ENCODE measurements at regions not wholly inside any gene's neighbourhood (a gene's known extent, or its start where the extent isn't known, plus 50 kb on each side); places are given as distances from the start of the nearest gene placed in this dataset.
"Not testable (repeated sequence)": the region's sequence is repeated elsewhere in the genome, so short reads cannot be mapped to it uniquely, and the experiment has no call there.

- DNase-seq: no peak
These were observed 224.8 kb upstream of the NOCT start for GRCh38 chr4:138790706-138791340.

DNA sequence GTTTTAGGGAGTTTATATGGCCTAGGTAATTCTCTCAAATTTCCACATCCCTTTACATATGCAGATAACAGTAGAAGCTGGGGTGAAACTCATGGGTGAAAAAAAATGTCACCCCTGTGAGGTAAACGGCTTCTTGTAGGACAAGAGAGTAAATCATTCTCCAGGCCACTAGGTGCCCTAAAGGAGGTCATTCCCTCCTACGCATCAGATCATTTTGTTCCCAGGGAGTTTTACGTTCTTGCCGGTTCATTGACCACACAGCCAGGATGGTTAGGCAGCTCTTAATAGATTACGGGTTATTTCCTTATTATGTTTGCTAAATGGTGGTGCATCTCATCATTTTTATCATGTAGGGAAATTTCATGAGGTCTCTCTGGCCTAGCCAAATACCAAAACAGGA is 225.8 kb upstream of the NOCT start:
- DNase-seq: no peak

DNA sequence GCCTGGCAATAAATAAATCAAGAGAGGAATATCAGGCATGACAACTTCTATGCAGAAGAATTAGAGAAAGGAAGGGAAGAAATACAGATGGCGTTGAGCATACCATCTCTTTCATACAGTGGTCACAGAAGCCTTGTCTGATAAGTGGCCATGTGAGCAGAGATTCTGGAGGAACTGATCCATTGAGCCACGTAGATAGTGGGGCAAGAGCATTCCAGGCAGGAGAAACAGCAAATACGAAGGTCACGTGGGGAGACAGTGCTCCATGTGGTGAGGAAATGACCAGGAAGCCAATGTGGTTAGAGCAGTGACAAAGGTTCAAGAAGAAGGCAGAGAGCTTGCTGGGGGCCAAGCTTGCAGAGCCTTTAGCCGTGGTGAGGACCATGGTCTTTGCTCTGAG is 226.7 kb upstream of the NOCT start:
- no peak for DNase-seq

DNA sequence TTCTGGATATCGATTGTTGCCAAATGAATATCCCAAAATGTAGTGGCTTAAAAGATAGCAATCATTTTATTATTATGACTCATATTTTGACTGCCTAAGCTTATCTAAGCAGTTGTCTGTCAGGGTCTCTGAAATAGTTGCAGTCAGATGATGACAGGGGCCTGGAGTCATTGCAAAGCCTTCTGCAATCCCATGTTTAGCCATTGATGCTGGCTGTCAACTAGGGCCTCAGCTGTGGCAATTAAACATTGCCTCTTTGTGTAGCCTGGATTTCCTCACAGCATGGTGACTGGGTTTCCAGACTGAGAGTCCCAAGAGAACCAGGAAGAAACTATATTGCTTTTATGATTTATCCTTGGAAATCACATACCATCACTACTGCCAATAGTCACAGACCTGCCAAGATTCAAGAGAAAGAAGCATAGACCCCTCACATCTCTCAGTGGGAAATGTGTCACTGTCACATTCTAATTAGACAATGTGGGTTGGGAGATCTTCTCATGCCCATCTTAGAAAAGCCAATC is 227.3 kb upstream of the NOCT start:
- no peak for DNase-seq

DNA sequence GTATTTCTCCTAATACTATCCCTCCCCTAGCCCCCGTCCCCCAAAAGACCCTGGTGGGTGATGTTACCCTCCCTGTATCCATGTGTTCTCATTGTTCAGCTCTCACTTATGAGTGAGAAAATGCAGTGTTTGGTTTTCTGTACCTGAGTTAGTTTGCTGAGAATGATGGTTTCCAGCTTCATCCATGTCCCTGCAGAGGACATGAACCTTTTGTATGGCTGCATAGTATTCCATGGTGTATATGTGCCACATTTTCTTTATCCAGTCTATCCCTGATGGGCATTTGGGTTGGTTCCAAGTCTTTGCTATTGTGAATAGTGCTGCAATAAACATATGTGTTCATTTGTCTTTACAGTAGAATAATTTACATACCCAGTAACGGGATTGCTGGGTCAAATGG is 235.8 kb upstream of the NOCT start:
- DNase-seq: not testable (repeated sequence)

DNA sequence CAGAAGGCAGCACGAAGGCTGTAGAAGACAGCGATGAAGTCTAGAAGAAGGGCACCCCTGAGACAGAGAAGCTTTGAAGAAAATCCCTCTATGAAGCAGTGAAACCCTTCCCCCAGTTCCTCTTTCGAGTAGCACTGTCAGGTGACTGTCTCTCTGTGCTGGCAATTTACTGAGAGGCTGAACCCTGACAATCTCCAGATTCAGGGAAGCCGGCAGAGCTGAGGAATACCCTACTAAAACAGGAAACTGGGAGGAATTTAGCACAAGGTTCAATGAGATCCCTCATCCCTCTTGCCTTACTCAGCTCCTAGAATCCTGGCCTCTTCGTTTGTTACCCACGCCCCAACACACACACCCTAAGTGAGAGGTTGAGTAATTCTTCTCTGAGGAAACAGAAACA is 239.7 kb upstream of the NOCT start:
- DNase-seq: no peak

DNA sequence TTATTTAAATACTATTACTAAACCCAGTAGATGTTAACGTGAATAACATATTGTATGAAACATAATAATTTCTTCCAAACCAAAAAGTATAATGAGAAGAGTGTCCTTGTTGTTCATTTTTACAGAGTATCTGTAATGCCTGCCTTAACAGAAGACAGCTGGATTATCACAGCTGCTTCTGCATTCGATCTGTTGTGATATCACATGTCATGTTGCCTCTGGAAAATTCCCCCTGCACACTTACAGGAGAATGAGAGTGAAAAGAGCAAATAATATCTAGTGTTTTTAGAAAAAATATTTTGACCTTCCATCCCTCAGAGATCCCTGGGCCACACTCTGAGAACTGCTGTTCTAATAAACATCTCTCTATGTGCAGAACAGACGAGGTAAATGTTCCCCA is 240.1 kb upstream of the NOCT start:
- DNase-seq: no peak

GRCh38 chr4:138774940-138775339 is 240.6 kb upstream of the NOCT start:
- DNase-seq: no peak

DNA sequence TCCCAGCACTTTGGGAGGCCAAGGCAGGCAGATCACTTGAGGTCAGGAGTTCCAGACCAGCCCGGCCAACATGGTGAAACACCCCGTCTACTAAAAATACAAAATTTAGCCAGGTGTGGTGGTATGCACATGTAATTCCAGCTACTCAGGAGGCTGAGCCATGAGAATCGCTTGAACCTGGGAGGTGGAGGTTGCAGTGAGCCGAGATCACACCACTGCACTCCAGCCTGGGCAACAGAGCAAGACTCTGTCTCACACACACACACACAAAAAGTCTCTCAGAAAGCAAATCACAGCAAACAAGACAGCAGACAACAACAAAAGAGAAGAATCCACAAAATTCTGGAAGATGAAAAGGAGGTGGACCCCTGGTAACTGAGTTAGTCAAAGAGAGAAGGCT is 241.5 kb upstream of the NOCT start:
- DNase-seq: not testable (repeated sequence)

- no peak for DNase-seq
These were observed 242.3 kb upstream of the NOCT start for GRCh38 chr4:138773321-138773720.

GRCh38 chr4:138772366-138772765 is 243.2 kb upstream of the NOCT start:
- DNase-seq: no peak

- no peak for DNase-seq
These were observed 244.8 kb upstream of the NOCT start for GRCh38 chr4:138770818-138771217.

DNA sequence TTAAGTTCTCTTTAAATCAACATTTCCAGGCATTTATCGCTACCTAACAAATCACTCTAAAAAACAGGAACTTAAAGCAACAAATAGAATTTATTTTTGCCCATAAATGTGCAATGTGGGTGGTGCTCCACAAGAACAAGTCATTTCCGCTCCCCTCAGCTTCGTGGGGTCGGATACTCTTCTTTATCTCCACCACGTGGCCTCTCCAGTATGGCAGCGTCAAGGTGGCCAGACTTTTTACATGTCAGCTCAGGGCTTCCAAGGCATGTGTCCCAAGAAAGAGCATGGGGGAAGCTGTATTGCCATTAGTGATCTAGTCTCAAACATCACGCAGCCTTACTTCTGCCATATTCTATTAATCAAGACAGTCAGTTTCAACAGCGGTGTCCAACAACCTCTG is 249.2 kb upstream of the NOCT start:
- no peak for DNase-seq

- no peak for DNase-seq
These were observed 250.1 kb upstream of the NOCT start for GRCh38 chr4:138765442-138765841.

DNA sequence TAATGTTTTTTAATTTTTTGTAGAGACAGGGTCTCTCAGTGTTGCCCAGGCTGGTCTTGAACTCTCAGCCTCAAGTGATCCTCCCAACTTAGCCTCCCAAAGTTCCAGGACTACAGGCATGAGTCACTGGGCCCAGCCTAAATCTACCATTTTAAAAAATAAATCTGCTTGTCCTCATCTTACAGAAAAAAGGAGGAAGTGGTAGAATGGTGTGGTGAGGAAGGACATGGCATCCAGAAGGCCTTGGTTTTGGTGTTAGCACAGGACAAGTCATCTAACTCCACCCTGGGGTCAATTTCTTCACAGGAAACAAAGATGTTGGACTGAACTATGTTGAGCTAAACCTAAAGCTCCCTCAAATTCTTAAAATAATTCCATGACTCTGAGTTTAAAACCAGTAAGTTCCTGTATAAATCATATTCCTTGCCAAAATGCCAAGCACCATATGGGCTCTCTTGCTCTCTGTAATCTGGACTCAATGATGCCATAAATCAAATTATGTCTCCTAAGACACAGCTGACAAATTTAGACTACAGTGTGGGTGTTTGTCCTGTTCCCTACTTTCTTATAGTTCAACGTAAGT is 253.9 kb upstream of the NOCT start:
- DNase-seq: no peak

DNA sequence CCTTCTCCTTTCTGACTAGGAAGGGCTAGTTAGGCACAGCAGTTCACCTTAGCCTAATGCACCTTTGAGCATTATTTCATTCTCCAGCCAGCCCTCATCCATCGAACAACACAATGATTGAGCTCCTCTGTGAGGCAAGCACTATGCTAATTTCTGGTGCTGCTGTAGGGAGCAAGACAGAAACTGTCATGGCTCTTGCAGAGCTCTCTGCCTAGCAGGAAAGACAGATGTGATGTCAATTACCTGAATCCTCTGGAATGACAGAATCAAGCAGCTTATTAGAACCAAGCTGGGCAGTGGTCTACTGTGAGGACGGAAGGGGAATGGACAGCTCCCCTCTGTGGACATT is 256.1 kb upstream of the NOCT start:
- DNase-seq: no peak

DNA sequence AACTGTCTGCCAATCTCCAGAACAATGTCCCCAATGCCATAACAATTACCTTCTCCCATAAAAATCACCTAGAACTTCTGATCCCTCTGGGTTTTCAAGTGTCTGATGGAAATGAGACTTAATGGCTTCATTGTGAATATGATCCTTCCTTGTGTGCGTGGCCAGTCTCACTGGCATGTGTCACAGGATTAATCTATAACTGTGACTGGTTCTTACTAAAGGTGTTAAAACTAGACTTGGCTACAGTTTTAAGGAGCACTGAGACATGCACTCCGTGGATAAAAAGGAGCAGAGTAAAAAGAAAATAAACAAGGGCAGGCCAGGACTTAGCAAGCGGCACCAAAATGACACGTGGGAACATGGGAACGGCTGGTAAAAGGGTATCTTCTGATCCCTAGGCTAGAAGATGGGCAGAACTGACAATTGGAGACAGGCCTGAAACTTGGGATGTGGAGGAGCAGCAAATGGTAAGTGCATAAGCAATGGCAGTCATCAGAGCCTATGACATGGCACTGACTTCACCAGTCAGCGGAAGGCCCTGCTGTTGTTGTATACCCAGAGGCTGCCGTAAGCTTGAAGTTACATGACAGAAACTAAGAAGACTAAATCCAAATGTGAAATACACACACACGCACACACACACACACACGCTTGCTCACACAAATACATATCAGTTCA is 256.6 kb upstream of the NOCT start:
- DNase-seq: no peak

DNA sequence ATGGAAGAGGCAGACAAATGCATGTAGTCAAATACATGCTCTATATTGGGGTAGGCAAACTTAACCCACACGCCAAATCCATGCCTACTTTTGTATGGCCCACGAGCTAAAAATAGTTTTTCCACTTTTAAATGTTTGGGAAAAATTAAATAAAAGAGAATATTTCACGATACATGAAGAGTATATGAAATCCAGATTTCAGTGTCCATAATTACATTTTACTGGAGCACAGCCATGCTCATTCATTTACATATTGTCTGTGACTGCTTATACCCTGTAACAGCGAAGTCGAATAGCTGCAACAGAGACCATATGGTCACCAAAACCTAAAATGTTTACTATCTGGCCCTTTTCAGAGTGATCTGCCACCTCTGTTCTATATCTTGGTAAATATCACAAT is 257.4 kb upstream of the NOCT start:
- no peak for DNase-seq

DNA sequence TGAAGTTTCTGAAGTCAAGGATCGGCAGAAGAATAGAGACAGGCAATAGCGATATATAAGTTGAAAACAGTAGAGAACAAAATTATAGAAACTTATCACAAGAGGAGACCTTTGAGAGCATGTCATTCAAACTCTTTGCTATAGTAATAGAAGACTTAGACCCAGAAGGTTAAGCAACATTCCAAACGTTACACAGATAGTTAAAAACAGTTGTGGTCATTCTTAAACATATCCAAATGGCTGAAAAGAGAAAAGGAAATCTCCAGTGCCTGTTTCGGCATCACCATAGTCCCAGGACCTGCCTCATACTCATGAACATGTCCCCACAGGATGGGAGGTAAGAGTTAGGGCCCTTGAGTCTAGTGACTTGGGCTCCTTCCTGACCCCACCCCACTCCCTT is 258.1 kb upstream of the NOCT start:
- no peak for DNase-seq

- DNase-seq: no peak
These were observed 259.1 kb upstream of the NOCT start for GRCh38 chr4:138756519-138756918.

GRCh38 chr4:138751309-138751708 is 264.3 kb upstream of the NOCT start:
- DNase-seq: no peak

DNA sequence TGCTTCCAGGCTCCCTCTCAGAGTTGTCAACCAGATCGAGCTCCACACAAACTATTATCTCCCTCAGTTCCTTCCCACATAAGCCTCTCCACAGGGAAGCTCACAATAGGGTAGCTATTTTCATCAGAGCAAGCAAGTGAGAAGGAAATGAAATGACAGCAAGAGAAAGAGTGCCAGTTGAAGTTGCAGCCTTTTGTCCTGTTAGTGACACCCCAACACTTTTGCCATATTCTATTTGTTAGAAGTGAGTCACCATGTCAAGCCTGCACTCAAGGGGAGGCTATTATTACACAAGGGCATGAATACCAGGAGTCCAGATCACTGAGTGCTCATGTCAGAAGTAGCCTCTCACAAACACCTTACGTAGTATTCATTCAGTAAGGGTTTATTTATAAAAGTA is 266.3 kb upstream of the NOCT start:
- no peak for DNase-seq

GRCh38 chr4:138741766-138742377 is 273.7 kb upstream of the NOCT start:
- peak; percentile 24 for DNase-seq
